ENCODE measurements at regions not wholly inside any gene's neighbourhood (a gene's known extent, or its start where the extent isn't known, plus 50 kb on each side); places are given as distances from the start of the nearest gene placed in this dataset.
"Not testable (repeated sequence)": the region's sequence is repeated elsewhere in the genome, so short reads cannot be mapped to it uniquely, and the experiment has no call there.

GRCh38 chr1:234827656-234828055 is 217.7 kb upstream of the IRF2BP2 start:
- no peak for DNase-seq (ENCODE audit: low read depth)

DNA sequence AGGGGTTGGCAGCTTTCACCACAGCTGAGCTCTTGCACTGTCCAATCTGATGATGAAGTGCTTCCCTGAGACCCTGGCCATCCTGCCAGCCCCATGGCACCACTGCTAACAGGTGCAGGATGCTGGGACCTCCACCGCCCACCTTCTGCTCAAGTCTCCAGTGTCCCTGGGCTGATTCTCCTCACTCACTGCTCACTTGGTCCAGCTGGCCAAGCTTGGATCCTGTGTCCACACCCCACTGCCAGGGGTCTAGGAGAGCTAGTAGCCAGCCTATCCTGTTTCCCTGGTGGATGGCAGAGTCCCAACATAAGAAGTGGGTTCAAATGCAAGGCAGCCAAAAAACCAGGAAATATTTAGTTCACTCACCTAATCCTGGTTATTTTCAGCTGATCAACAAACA is 217.2 kb upstream of the IRF2BP2 start:
- DNase-seq (ENCODE audit: low read depth) = no peak

DNA sequence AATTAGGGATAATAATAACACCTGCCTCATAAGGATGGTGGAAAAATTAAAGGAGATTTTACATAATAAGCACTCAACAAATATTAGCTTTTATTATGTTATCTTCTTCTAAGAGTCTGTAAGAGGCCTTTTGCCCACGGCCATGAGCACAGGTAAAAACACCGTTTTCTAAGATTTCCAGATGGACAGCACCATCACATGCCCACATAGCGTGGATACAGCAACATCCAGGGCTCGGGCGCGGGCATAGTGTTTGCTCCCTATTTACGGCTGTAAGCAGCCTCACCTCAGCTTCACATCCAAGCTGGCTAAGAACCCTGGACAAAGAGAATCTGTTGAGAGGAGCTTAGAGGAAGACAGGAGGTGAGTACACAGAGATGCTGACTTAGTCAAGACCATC is 216.4 kb upstream of the IRF2BP2 start:
- DNase-seq (ENCODE audit: low read depth) = no peak

DNA sequence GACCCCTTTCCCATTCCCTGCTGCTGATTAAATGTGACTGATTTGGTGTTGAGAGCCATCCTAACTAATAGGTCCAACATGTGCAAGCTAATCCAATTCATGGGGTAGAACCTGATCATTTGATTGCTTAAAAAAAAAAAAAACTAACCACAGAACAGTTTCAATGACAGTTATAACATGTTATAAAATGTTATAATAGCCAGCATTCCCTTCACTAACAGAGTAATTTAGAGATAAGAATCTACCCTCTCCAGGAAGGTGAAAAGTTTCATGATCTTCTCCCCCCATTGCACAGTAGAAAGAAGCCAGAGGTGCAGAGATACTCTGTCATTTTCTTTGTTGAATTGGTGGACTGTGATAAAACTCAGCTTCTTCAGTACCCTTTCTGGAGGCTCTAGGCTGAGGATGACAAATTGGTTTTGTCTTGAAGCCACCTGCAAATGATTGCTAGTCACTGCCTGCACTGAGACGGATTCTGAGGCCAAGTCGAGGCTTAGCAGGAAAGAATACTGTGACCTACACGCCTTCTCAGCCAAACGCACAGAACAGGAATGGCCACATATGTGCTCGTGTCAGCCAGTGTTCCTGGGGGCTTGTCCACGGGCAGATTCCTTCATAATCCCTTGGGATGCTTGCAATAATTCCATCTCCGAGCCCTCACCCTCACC is 215.7 kb upstream of the IRF2BP2 start:
- DNase-seq (ENCODE audit: low read depth) = no peak

- not testable (repeated sequence) for DNase-seq (ENCODE audit: low read depth)
These were observed 214.9 kb upstream of the IRF2BP2 start for GRCh38 chr1:234824836-234825235.

GRCh38 chr1:234823191-234824176 is 213.5 kb upstream of the IRF2BP2 start:
- DNase-seq (ENCODE audit: low read depth) = peak; percentile 16

GRCh38 chr1:234821840-234822239 is 211.9 kb upstream of the IRF2BP2 start:
- DNase-seq (ENCODE audit: low read depth) = no peak

DNA sequence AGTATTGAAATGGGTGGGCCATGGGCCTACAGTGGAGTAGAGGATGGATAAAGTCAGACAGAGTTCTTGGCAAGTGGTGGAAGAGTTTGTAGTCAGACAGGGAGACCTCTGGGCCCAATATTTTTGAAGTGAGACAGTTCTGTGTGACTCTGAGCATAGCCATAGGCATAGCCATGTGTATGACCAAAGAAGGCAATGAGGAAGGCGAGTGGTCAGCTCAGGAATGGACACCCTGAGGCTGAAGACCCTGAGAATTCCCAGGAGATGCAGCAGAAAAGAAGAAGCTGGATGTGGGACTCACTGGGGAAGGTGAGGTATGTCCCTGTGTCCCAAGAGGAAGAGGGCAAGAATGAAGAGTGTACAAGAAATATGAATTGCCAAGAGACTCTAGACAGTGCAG is 210.6 kb upstream of the IRF2BP2 start:
- no peak for DNase-seq (ENCODE audit: low read depth)

DNA sequence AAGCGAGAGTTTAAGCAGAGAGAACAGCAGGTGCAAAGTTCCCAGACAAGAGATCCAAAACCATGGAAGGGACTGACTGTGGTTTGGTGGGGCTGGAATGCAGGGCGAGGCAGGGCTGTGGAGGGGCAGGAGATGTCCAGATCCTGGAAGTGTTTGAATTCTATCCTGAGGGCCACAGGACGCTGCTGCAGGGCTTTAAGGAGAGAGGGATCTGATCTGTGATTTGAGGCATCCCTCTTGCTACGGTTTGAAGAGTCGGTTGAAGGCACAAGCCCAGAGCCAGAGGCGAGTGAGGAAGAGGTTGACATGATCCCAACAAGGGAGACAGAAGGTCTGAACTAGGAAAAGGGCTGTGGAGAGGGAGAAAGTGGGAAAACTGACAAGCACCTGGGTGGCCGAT is 209.9 kb upstream of the IRF2BP2 start:
- DNase-seq (ENCODE audit: low read depth) = peak; percentile 51

- DNase-seq (ENCODE audit: low read depth) = not testable (repeated sequence)
These were observed 208.0 kb upstream of the IRF2BP2 start for GRCh38 chr1:234818040-234818387.

GRCh38 chr1:234817313-234818039 is 207.5 kb upstream of the IRF2BP2 start:
- DNase-seq (ENCODE audit: low read depth) = not testable (repeated sequence)

- DNase-seq (ENCODE audit: low read depth) = not testable (repeated sequence)
These were observed 206.9 kb upstream of the IRF2BP2 start for GRCh38 chr1:234816864-234817263.

DNA sequence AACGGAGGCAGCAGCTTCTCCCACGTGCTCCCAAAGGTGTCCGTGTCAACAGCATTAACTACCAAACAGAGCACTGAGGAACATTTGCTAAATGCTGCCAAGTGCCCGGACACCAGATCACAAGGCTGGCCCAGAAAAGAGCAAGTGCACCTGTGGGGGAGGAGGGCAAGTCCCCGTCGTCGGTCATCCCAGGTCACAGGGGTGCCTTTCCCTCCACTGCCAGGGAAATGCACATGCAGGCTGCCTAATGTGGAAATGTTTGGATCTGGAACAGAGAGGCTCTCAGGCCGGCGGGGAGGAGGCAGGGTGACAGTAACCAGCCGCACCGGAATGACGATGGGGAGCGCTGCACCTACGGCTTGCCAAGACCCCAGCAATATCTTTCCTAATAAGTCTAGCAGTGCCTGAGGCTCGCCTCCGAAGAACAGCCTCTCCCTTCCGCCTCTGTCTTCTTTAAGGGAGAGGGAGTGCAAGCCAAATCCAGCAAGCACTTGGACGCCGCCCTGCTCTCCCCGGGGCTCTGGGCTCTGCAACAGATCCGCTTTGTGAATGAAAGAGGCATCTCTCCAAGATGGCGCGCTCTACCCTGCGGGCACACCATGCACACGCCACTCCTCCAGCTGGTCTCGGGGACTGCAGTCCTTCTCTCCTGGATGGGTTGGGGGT is 206.3 kb upstream of the IRF2BP2 start:
- DNase-seq (ENCODE audit: low read depth) = not testable (repeated sequence)

- DNase-seq (ENCODE audit: low read depth) = not testable (repeated sequence)
These were observed 205.4 kb upstream of the IRF2BP2 start for GRCh38 chr1:234815295-234815815.

GRCh38 chr1:234814235-234814634 is 204.3 kb upstream of the IRF2BP2 start:
- not testable (repeated sequence) for DNase-seq (ENCODE audit: low read depth)

- DNase-seq (ENCODE audit: low read depth) = peak; percentile 26
These were observed 201.8 kb upstream of the IRF2BP2 start for GRCh38 chr1:234811824-234812223.

DNA sequence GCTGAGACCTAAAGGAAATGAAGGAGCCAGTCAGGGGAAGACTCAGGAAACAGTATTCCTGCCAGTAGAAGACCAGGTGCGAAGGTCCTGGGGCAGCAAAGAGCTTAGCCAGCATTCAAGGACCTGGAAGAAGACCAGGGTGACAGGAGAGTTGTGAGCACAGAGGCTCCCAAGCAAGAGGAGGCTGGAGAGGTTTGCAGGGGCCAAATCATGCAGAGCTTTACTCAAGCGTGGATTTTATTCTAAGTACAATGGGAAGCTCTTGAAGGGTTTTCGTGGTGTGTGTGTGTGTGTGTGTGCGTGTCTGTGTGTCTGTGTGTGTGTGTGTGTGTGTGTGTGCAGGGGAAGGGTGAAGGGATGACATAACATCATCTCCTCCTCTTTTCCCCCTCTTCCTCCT is 200.7 kb upstream of the IRF2BP2 start:
- not testable (repeated sequence) for DNase-seq (ENCODE audit: low read depth)

DNA sequence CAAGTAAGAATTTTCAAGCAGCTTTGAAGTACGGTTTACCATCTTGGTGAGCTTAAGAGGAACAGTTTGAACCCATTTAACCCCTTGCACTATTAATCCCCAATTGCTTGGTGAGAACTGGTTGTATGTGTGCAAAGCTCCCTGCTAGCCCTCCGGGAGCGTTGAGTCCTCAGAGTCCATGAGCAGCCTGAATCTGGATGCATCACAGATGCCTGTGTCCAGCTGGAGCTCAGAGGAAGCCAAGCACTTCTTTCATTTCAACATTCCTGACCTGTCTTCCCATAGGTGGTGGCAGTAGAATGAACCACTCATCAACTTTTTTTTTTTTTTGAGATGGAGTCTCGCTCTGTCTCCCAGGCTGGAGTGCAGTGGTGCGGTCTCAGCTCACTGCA is 199.9 kb upstream of the IRF2BP2 start:
- not testable (repeated sequence) for DNase-seq (ENCODE audit: low read depth)

DNA sequence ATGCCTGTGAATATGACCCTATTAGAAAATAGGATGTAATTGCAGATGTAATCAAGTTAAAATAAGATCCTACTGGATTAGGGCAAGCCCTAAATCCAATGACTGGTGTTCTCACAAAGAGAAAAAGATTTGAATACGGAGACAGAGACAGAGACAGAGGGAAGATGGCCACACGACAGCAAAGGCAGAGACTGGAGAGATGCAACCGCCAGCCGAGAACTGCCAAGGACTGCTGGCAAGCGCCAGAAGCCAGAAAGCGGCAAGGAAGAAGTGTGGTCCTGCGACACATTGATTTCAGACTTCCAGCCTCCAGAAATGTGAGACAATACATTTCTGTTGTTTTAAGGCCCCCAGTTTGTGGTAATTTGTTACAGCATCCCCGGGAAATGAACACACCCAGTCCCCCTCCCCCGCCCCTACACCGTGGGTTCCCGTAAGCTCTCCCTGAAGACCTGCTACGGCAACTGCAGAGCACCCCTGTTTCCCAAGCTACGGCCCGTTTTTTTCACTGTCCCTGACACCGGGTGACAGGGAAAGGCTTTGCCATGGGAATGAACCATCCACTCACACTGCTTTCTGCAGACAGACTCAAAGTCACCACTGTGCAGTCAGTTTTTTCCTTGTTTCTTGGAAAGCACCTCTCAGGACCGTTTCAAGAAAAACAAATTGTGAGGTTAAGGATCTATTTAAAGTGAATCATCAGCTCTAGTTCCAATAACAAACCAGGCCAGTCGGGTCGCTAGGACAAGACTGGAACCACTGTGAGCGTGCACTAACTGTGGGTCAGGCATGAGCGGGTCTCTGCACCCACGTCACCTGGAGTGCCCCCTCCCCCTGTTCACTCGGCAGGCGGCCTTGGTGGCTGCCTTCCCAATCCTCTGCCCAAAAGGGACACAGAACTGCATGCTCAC is 199.2 kb upstream of the IRF2BP2 start:
- DNase-seq (ENCODE audit: low read depth) = not testable (repeated sequence)

DNA sequence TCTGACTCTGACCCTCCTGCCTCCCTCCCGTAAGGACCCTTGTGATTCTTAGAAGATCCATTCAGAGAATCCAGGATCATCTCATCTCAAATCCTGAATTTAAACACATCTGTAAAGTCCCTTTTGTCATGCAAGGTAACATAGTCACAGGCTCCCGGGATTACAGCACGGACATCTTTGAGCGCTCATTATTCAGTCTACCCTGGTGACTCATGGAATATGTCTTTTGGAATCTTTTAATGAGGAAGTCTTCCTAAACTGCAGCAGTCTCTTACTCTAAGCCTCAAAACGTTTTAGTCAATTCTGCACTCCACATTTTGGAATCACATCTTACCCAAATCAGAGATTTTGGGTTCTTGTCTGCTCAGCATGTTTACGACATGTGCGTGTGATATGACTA is 198.5 kb upstream of the IRF2BP2 start:
- not testable (repeated sequence) for DNase-seq (ENCODE audit: low read depth)
